ENCODE measurements at regions not wholly inside any gene's neighbourhood (a gene's known extent, or its start where the extent isn't known, plus 50 kb on each side); places are given as distances from the start of the nearest gene placed in this dataset.

- Histone ChIP-seq H3K27me3 (ENCODE audit: control insufficient read depth, insufficient read depth) (no peaks in the 10 kb centered on the region), H3K27ac (ENCODE audit: low read length) (no peak overlapping the region), H3K4me3 (ENCODE audit: low read length) (no peak overlapping the region), H3K9me3 (ENCODE audit: control insufficient read depth, low read length) (no peaks in the 10 kb centered on the region), H3K4me1 (ENCODE audit: control insufficient read depth, insufficient read depth, low read length) (no peaks in the 10 kb centered on the region)
- DNase-seq (no peak), ATAC-seq (no peak)
- intact Hi-C loops (cut with DNase I): no loop called here
- 53% methylated on average over 2 of the region's 2 CpGs for WGBS
These were observed 1092.6 kb upstream of the SLC39A10 start for GRCh38 chr2:194564422-194564821.

GRCh38 chr2:194562329-194562728, 1094.7 kb upstream of the SLC39A10 start:
- Histone ChIP-seq H3K27ac (ENCODE audit: low read length) (no peak overlapping the region), H3K9me3 (ENCODE audit: control insufficient read depth, low read length) (no peaks in the 10 kb centered on the region), H3K4me1 (ENCODE audit: control insufficient read depth, insufficient read depth, low read length) (no peaks in the 10 kb centered on the region), H3K4me3 (ENCODE audit: low read length) (no peak overlapping the region), H3K27me3 (ENCODE audit: control insufficient read depth, insufficient read depth) (no peaks in the 10 kb centered on the region)
- DNase-seq (no peak), ATAC-seq (no peak)
- whole genome bisulfite sequencing: 80% methylated on average over 2 of the region's 2 CpGs
- intact Hi-C loops (cut with DNase I): no loop called here

- H3K27me3 ChIP-seq (ENCODE audit: control insufficient read depth, insufficient read depth): no peaks in the 10 kb centered on the region
- H3K4me1 ChIP-seq (ENCODE audit: control insufficient read depth, insufficient read depth, low read length): no peaks in the 10 kb centered on the region
- DNase-seq (no peak), ATAC-seq (no peak)
- H3K27ac ChIP-seq (ENCODE audit: low read length): no peak overlapping the region
- H3K9me3 ChIP-seq (ENCODE audit: control insufficient read depth, low read length): no peaks in the 10 kb centered on the region
- intact Hi-C loops (cut with DNase I): no loop called here
- 85% methylated on average over 3 of the region's 3 CpGs for WGBS
- no peak overlapping the region for H3K4me3 ChIP-seq (ENCODE audit: low read length)
These were observed 1097.1 kb upstream of the SLC39A10 start for GRCh38 chr2:194559964-194560363.

- DNase-seq (no peak), ATAC-seq (no peak)
- WGBS: 82% methylated on average over 5 of the region's 5 CpGs
- Histone ChIP-seq H3K9me3 (ENCODE audit: control insufficient read depth, low read length) (no peaks in the 10 kb centered on the region), H3K27me3 (ENCODE audit: control insufficient read depth, insufficient read depth) (no peaks in the 10 kb centered on the region), H3K4me3 (ENCODE audit: low read length) (no peak overlapping the region), H3K27ac (ENCODE audit: low read length) (no peak overlapping the region), H3K4me1 (ENCODE audit: control insufficient read depth, insufficient read depth, low read length) (no peaks in the 10 kb centered on the region)
- intact Hi-C loops (cut with DNase I): no loop called here
These were observed 1097.5 kb upstream of the SLC39A10 start for GRCh38 chr2:194559523-194559922.

GRCh38 chr2:194557993-194558392, 1099.0 kb upstream of the SLC39A10 start:
- intact Hi-C loops (cut with DNase I): no loop called here
- Histone ChIP-seq H3K4me3 (ENCODE audit: low read length) (no peak overlapping the region), H3K27ac (ENCODE audit: low read length) (no peak overlapping the region), H3K9me3 (ENCODE audit: control insufficient read depth, low read length) (no peaks in the 10 kb centered on the region), H3K27me3 (ENCODE audit: control insufficient read depth, insufficient read depth) (no peaks in the 10 kb centered on the region), H3K4me1 (ENCODE audit: control insufficient read depth, insufficient read depth, low read length) (no peaks in the 10 kb centered on the region)
- DNase-seq (no peak), ATAC-seq (no peak)
- WGBS: 64% methylated on average over 1 of the region's 1 CpG

- no peak for DNase-seq
- Histone ChIP-seq H3K9me3 (ENCODE audit: control insufficient read depth, low read length) (no peaks in the 10 kb centered on the region), H3K4me3 (ENCODE audit: low read length) (no peak overlapping the region), H3K27me3 (ENCODE audit: control insufficient read depth, insufficient read depth) (no peaks in the 10 kb centered on the region), H3K27ac (ENCODE audit: low read length) (no peak overlapping the region), H3K4me1 (ENCODE audit: control insufficient read depth, insufficient read depth, low read length) (no peaks in the 10 kb centered on the region)
- no peak for ATAC-seq
- WGBS: 84% methylated on average over 3 of the region's 3 CpGs
- intact Hi-C loops (cut with DNase I): no loop called here
These were observed 1100.4 kb upstream of the SLC39A10 start for GRCh38 chr2:194556629-194557028.

GRCh38 chr2:194553980-194554379, 1103.0 kb upstream of the SLC39A10 start:
- Histone ChIP-seq H3K4me1 (ENCODE audit: control insufficient read depth, insufficient read depth, low read length) (no peaks in the 10 kb centered on the region), H3K9me3 (ENCODE audit: control insufficient read depth, low read length) (no peaks in the 10 kb centered on the region), H3K27ac (ENCODE audit: low read length) (no peak overlapping the region), H3K27me3 (ENCODE audit: control insufficient read depth, insufficient read depth) (no peaks in the 10 kb centered on the region), H3K4me3 (ENCODE audit: low read length) (no peak overlapping the region)
- ATAC-seq: no peak
- WGBS: 90% methylated on average over 4 of the region's 4 CpGs
- DNase-seq: no peak
- intact Hi-C loops (cut with DNase I): no loop called here

GRCh38 chr2:194550702-194551101, 1106.3 kb upstream of the SLC39A10 start:
- 71% methylated on average over 1 of the region's 1 CpG for WGBS
- intact Hi-C loops (cut with DNase I): no loop called here
- H3K4me1 ChIP-seq (ENCODE audit: control insufficient read depth, insufficient read depth, low read length): no peaks in the 10 kb centered on the region
- no peaks in the 10 kb centered on the region for H3K9me3 ChIP-seq (ENCODE audit: control insufficient read depth, low read length)
- ATAC-seq (no peak), DNase-seq (no peak)
- no peak overlapping the region for H3K27ac ChIP-seq (ENCODE audit: low read length)
- H3K27me3 ChIP-seq (ENCODE audit: control insufficient read depth, insufficient read depth): no peaks in the 10 kb centered on the region
- no peak overlapping the region for H3K4me3 ChIP-seq (ENCODE audit: low read length)

GRCh38 chr2:194549387-194549786, 1107.6 kb upstream of the SLC39A10 start:
- 44% methylated on average over 2 of the region's 2 CpGs for WGBS
- Histone ChIP-seq H3K4me3 (ENCODE audit: low read length) (no peak overlapping the region), H3K4me1 (ENCODE audit: control insufficient read depth, insufficient read depth, low read length) (no peaks in the 10 kb centered on the region), H3K27me3 (ENCODE audit: control insufficient read depth, insufficient read depth) (no peaks in the 10 kb centered on the region), H3K27ac (ENCODE audit: low read length) (no peak overlapping the region), H3K9me3 (ENCODE audit: control insufficient read depth, low read length) (no peaks in the 10 kb centered on the region)
- intact Hi-C loops (cut with DNase I): no loop called here
- DNase-seq: no peak
- no peak for ATAC-seq

- Histone ChIP-seq H3K27me3 (ENCODE audit: control insufficient read depth, insufficient read depth) (no peaks in the 10 kb centered on the region), H3K27ac (ENCODE audit: low read length) (no peak overlapping the region), H3K4me3 (ENCODE audit: low read length) (no peak overlapping the region), H3K4me1 (ENCODE audit: control insufficient read depth, insufficient read depth, low read length) (no peaks in the 10 kb centered on the region), H3K9me3 (ENCODE audit: control insufficient read depth, low read length) (no peaks in the 10 kb centered on the region)
- DNase-seq (no peak), ATAC-seq (no peak)
- intact Hi-C loops (cut with DNase I): no loop called here
- 53% methylated on average over 1 of the region's 1 CpG for WGBS
These were observed 1111.0 kb upstream of the SLC39A10 start for GRCh38 chr2:194545978-194546377.

- ATAC-seq: no peak
- H3K27me3 ChIP-seq (ENCODE audit: control insufficient read depth, insufficient read depth): no peaks in the 10 kb centered on the region
- no peak overlapping the region for H3K27ac ChIP-seq (ENCODE audit: low read length)
- intact Hi-C loops (cut with DNase I): no loop called here
- DNase-seq: no peak
- H3K4me3 ChIP-seq (ENCODE audit: low read length): no peak overlapping the region
- no peaks in the 10 kb centered on the region for H3K4me1 ChIP-seq (ENCODE audit: control insufficient read depth, insufficient read depth, low read length)
- no peaks in the 10 kb centered on the region for H3K9me3 ChIP-seq (ENCODE audit: control insufficient read depth, low read length)
These were observed 1117.6 kb upstream of the SLC39A10 start for GRCh38 chr2:194539425-194539824.

GRCh38 chr2:194526121-194526520, 1130.9 kb upstream of the SLC39A10 start:
- no peak for DNase-seq
- no peaks in the 10 kb centered on the region for H3K9me3 ChIP-seq (ENCODE audit: control insufficient read depth, low read length)
- ATAC-seq: no peak
- H3K4me3 ChIP-seq (ENCODE audit: low read length): no peak overlapping the region
- no peaks in the 10 kb centered on the region for H3K4me1 ChIP-seq (ENCODE audit: control insufficient read depth, insufficient read depth, low read length)
- H3K27me3 ChIP-seq (ENCODE audit: control insufficient read depth, insufficient read depth): no peaks in the 10 kb centered on the region
- H3K27ac ChIP-seq (ENCODE audit: low read length): no peak overlapping the region
- intact Hi-C loops (cut with DNase I): no loop called here
